EH (cell line): ENCODE measurements at regions not wholly inside any gene's neighbourhood (a gene's known extent, or its start where the extent isn't known, plus 50 kb on each side); places are given as distances from the start of the nearest gene placed in this dataset.

Experiments
- DNase-seq: peaks from one replicate; pipeline ENCODE4 v3.0.0-alpha.2; 2015; ENCODE audit warnings: low read depth

- peak; percentile 78 for DNase-seq
Observed at GRCh38 chr12:65556676-65557437, 267.4 kb upstream of the HMGA2 start.

GRCh38 chr12:65557438-65558181 is 266.7 kb upstream of the HMGA2 start:
- DNase-seq, result peak; percentile 20

- DNase-seq, result peak; percentile 51
Observed at GRCh38 chr12:65560286-65560685, 264.0 kb upstream of the HMGA2 start.

- DNase-seq, result peak; percentile 92
Observed at GRCh38 chr12:65561798-65562382, 262.4 kb upstream of the HMGA2 start.

- peak; percentile 98 for DNase-seq
Observed at GRCh38 chr12:65565601-65566560, 258.4 kb upstream of the HMGA2 start.

GRCh38 chr12:65566751-65567150 is 257.5 kb upstream of the HMGA2 start:
- peak; percentile 56 for DNase-seq

- DNase-seq, result no peak
Observed at GRCh38 chr12:65567820-65568219, 256.5 kb upstream of the HMGA2 start.

GRCh38 chr12:65568517-65568916 is 255.8 kb upstream of the HMGA2 start:
- peak; percentile 56 for DNase-seq

GRCh38 chr12:65570451-65571130 is 253.7 kb upstream of the HMGA2 start:
- no peak for DNase-seq

GRCh38 chr12:65574867-65575266 is 249.4 kb upstream of the HMGA2 start:
- no peak for DNase-seq

- DNase-seq, result no peak
Observed at GRCh38 chr12:65584016-65584415, 240.3 kb upstream of the HMGA2 start.

- no peak for DNase-seq
Observed at GRCh38 chr12:65585648-65586602, 238.4 kb upstream of the HMGA2 start.

GRCh38 chr12:65586796-65587195 is 237.5 kb upstream of the HMGA2 start:
- no peak for DNase-seq

GRCh38 chr12:65590318-65590717 is 234.0 kb upstream of the HMGA2 start:
- DNase-seq, result no peak

GRCh38 chr12:65592416-65592815 is 231.9 kb upstream of the HMGA2 start:
- no peak for DNase-seq

- DNase-seq, result peak; percentile 91
Observed at GRCh38 chr12:65593239-65593701, 231.0 kb upstream of the HMGA2 start.

- DNase-seq, result peak; percentile 75
Observed at GRCh38 chr12:65594409-65594808, 229.9 kb upstream of the HMGA2 start.

- no peak for DNase-seq
Observed at GRCh38 chr12:65595016-65595560, 229.2 kb upstream of the HMGA2 start.

GRCh38 chr12:65596514-65597091 is 227.7 kb upstream of the HMGA2 start:
- DNase-seq, result peak; percentile 29
